CD4-positive, CD25-positive, alpha-beta regulatory T cell (primary cell): ENCODE measurements at regions not wholly inside any gene's neighbourhood (a gene's known extent, or its start where the extent isn't known, plus 50 kb on each side); places are given as distances from the start of the nearest gene placed in this dataset.

Experiments used
- ATAC-seq, 2 donors: fragments of 150-1000 bp; cut with Tn5 transposase; one replicate each; pipeline ENCODE4 v1.10.0; 2021; ENCODE audit warnings: low read depth in 2 of 2, moderate number of reproducible peaks in 2 of 2, moderate library complexity in 1 of 2
- DNase-seq, 3 donors: peaks; one replicate each; pipeline versions ENCODE4 v3.0.0 to v3.0.0-alpha.2; 2012 to 2022; ENCODE audit warnings: mixed read lengths in 1 of 3
- H3K27ac ChIP-seq: one replicate; pipeline ENCODE4 v1.7.0; 2013; ENCODE audit warnings: mild to moderate bottlenecking, low read length; ENCODE audit not compliant: insufficient read depth, poor library complexity, severe bottlenecking
- H3K27me3 ChIP-seq: one replicate; pipeline ENCODE4 v1.7.0; 2013; ENCODE audit warnings: low read length; ENCODE audit not compliant: control insufficient read depth, insufficient read depth
- H3K36me3 ChIP-seq: one replicate; pipeline ENCODE4 v1.7.0; 2013; ENCODE audit warnings: mild to moderate bottlenecking, low read length, moderate library complexity; ENCODE audit not compliant: control insufficient read depth, insufficient read depth
- H3K4me1 ChIP-seq: 2 replicates; pipeline ENCODE4 v1.7.0; 2013; ENCODE audit warnings: mild to moderate bottlenecking, low read length; ENCODE audit not compliant: insufficient read depth, control insufficient read depth, poor library complexity, severe bottlenecking
- H3K4me3 ChIP-seq: one replicate; pipeline ENCODE4 v1.7.0; 2013; ENCODE audit warnings: low read depth, mild to moderate bottlenecking, low read length, moderate library complexity
- H3K9me3 ChIP-seq, 2 experiments: 1 replicate in 1 of 2; 2 replicates in 1 of 2; pipeline ENCODE4 v1.7.0; 2013; ENCODE audit warnings: low read length in 2 of 2, mild to moderate bottlenecking in 1 of 2, moderate library complexity in 1 of 2; ENCODE audit not compliant: control insufficient read depth in 2 of 2
- H3K27ac Mint-ChIP-seq, 3 donors: one replicate each; pipeline ENCODE4 v1.8.0; 2020 to 2022; ENCODE audit warnings: mild to moderate bottlenecking in 3 of 3, mixed read lengths in 3 of 3, moderate library complexity in 2 of 3
- H3K27me3 Mint-ChIP-seq: one replicate; pipeline ENCODE4 v1.8.0; 2022; ENCODE audit warnings: mild to moderate bottlenecking, mixed read lengths
- H3K36me3 Mint-ChIP-seq: one replicate; pipeline ENCODE4 v1.8.0; 2020; ENCODE audit warnings: mixed read lengths
- H3K4me1 Mint-ChIP-seq, 4 donors: one replicate each; pipeline ENCODE4 v1.8.0; 2020 to 2022; ENCODE audit warnings: mixed read lengths in 4 of 4, mild to moderate bottlenecking in 1 of 4
- H3K4me3 Mint-ChIP-seq, 4 donors: one replicate each; pipeline ENCODE4 v1.8.0; 2020 to 2022; ENCODE audit warnings: mild to moderate bottlenecking in 4 of 4, mixed read lengths in 4 of 4, moderate library complexity in 3 of 4
- H3K9me3 Mint-ChIP-seq, 7 donors: one replicate each; pipeline ENCODE4 v1.8.0; 2020 to 2022; ENCODE audit warnings: mixed read lengths in 7 of 7, mild to moderate bottlenecking in 3 of 7, moderate library complexity in 2 of 7

DNA sequence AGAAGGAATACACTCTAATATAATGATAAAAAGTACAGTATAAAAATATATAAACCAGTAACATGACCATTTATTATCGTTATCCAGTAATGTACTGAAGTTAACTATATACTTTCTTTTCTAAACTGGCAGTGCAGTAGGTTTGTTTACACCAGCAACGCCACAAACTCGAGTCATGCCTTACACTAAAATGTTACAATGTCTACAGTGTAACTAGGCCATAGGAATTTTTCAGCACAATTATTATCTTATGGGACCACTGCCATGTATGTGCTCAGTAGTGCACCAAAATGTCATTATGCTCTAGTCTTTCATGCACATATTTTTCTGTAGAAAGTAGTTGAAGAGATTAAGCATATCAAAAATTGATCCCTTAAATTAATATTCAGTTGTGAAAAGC lies 609.8 kb upstream of the BCHE start:
- ATAC-seq (no peak), DNase-seq (no peak)
- no peaks in the 10 kb centered on the region for H3K4me1 ChIP-seq
- H3K9me3 ChIP-seq = peaks cover 0 to 15% of the 10 kb centered on the region in 2 experiments
- Mint-ChIP-seq H3K4me1 (no peaks in the 10 kb centered on the region), H3K4me3 (no peak overlapping the region), H3K27ac (no peak overlapping the region), H3K27me3 (no peaks in the 10 kb centered on the region), H3K36me3 (no peaks in the 10 kb centered on the region), H3K9me3 (peaks cover 2 to 11% (median 6%) of the 10 kb centered on the region in 7 donors)
- H3K4me3 ChIP-seq = no peak overlapping the region
- no peaks in the 10 kb centered on the region for H3K36me3 ChIP-seq
- no peaks in the 10 kb centered on the region for H3K27me3 ChIP-seq
- no peak overlapping the region for H3K27ac ChIP-seq

GRCh38 chr3:166446291-166446690 lies 609.1 kb upstream of the BCHE start:
- H3K9me3 Mint-ChIP-seq = peaks cover 2 to 9% (median 5%) of the 10 kb centered on the region in 7 donors
- no peaks in the 10 kb centered on the region for H3K27me3 Mint-ChIP-seq
- H3K27ac ChIP-seq = no peak overlapping the region
- H3K4me3 ChIP-seq = no peak overlapping the region
- no peak overlapping the region for H3K27ac Mint-ChIP-seq
- DNase-seq = no peak
- peaks cover 0 to 15% of the 10 kb centered on the region in 2 experiments for H3K9me3 ChIP-seq
- no peak overlapping the region for H3K4me3 Mint-ChIP-seq
- no peak for ATAC-seq
- H3K4me1 Mint-ChIP-seq = no peaks in the 10 kb centered on the region
- no peaks in the 10 kb centered on the region for H3K36me3 Mint-ChIP-seq
- no peaks in the 10 kb centered on the region for H3K27me3 ChIP-seq
- no peaks in the 10 kb centered on the region for H3K36me3 ChIP-seq
- no peaks in the 10 kb centered on the region for H3K4me1 ChIP-seq

GRCh38 chr3:166445865-166446264 lies 608.6 kb upstream of the BCHE start:
- no peaks in the 10 kb centered on the region for H3K4me1 ChIP-seq
- ATAC-seq (no peak), DNase-seq (no peak)
- Mint-ChIP-seq H3K36me3 (no peaks in the 10 kb centered on the region), H3K4me3 (no peak overlapping the region), H3K9me3 (peaks cover 2 to 9% (median 6%) of the 10 kb centered on the region in 7 donors), H3K27ac (no peak overlapping the region), H3K27me3 (no peaks in the 10 kb centered on the region), H3K4me1 (no peaks in the 10 kb centered on the region)
- no peak overlapping the region for H3K4me3 ChIP-seq
- peaks cover 0 to 15% of the 10 kb centered on the region in 2 experiments for H3K9me3 ChIP-seq
- no peak overlapping the region for H3K27ac ChIP-seq
- no peaks in the 10 kb centered on the region for H3K36me3 ChIP-seq
- no peaks in the 10 kb centered on the region for H3K27me3 ChIP-seq

DNA sequence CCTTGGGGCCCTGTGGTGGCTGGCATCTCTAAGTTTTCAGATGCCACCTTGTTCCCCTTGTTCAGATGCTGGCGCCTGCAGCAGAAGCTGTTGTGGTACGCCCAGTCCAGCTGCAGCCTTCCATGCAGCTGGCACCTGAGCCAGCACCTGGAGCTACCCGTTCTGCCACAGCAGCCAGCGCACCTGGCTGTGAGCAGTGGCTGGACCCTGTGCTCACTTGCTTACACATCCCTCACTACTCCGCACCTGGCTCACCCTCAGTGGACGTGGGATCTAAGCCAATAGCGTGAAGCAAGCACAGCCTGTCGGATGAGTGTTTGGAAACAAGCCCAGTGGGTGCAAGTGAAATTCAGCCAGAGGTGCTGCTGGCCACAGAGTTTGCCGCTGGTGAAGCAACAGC lies 607.5 kb upstream of the BCHE start:
- no peaks in the 10 kb centered on the region for H3K27me3 Mint-ChIP-seq
- H3K9me3 ChIP-seq = peaks cover 0 to 15% of the 10 kb centered on the region in 2 experiments

DNA sequence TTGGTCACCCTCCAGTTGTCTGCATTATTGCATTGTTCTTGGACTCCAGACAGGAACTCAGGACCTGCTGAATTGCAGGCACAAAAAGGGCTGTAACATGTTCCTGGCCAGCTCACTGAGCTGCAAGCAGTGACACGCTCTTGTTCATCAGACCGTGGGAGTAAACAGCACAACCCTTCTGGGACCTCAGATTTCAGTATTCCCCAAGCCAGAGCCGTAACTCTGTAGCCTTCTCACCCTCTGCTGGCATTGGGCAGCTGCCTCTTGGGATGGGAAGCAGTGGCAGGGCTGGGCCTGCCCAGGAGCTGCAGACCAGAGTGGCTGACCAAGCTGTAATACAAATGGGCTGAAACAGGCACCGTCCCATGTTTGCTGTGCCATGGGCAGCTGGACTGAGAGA lies 607.1 kb upstream of the BCHE start:
- Mint-ChIP-seq H3K4me3 (no peak overlapping the region), H3K9me3 (peaks cover 2 to 10% (median 6%) of the 10 kb centered on the region in 7 donors)
- no peak for ATAC-seq

More for the DNA sequence above, 607.5 kb upstream of the BCHE start:
- Histone ChIP-seq H3K4me1 (no peaks in the 10 kb centered on the region), H3K27me3 (no peaks in the 10 kb centered on the region), H3K36me3 (no peaks in the 10 kb centered on the region), H3K27ac (no peak overlapping the region), H3K4me3 (no peak overlapping the region)
- no peaks in the 10 kb centered on the region for H3K36me3 Mint-ChIP-seq
- ATAC-seq (no peak), DNase-seq (no peak)
- H3K9me3 Mint-ChIP-seq = peaks cover 2 to 9% (median 6%) of the 10 kb centered on the region in 7 donors
- no peak overlapping the region for H3K27ac Mint-ChIP-seq
- no peak overlapping the region for H3K4me3 Mint-ChIP-seq
- no peaks in the 10 kb centered on the region for H3K4me1 Mint-ChIP-seq

DNA sequence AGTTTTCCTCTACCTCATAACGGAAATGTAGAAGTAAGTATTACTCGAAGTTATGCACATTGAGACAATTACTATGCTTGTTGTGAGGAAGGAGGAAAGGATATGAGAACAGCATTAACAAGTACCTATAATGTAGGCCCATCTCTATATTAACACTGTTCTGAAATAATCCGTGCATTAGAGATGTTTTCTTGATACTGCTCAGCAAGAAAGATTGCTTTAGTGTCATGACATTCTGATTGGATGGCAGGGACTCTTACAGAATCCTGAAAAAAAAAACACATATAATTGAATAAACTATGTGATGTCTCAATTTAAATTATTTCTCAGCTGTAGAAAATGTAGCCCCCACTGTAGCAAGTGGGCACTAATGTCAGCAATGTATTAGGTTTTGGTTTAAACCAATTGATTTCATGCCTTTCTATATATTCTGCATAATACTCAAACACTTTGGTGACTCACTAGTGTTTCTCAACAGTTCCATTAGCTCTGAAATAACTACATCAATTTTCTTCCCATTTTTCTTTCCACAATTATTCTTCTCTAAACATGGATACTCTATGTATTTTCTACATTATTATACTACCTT lies 598.3 kb upstream of the BCHE start:
- Histone ChIP-seq H3K4me3 (no peak overlapping the region), H3K36me3 (no peaks in the 10 kb centered on the region), H3K4me1 (no peaks in the 10 kb centered on the region), H3K9me3 (no peaks in the 10 kb centered on the region), H3K27ac (no peak overlapping the region), H3K27me3 (no peaks in the 10 kb centered on the region)
- ATAC-seq = no peak
- Mint-ChIP-seq H3K27ac (no peak overlapping the region), H3K4me1 (no peaks in the 10 kb centered on the region), H3K27me3 (no peaks in the 10 kb centered on the region), H3K4me3 (no peak overlapping the region), H3K9me3 (peaks cover 0 to 6% (median 3%) of the 10 kb centered on the region in 7 donors), H3K36me3 (no peaks in the 10 kb centered on the region)
- DNase-seq = no peak

More for the DNA sequence above, 607.1 kb upstream of the BCHE start:
- no peaks in the 10 kb centered on the region for H3K4me1 ChIP-seq
- no peak for DNase-seq
- Mint-ChIP-seq H3K27ac (no peak overlapping the region), H3K36me3 (no peaks in the 10 kb centered on the region), H3K27me3 (no peaks in the 10 kb centered on the region), H3K4me1 (no peaks in the 10 kb centered on the region)
- no peaks in the 10 kb centered on the region for H3K27me3 ChIP-seq
- H3K36me3 ChIP-seq = no peaks in the 10 kb centered on the region
- H3K27ac ChIP-seq = no peak overlapping the region
- peaks cover 0 to 15% of the 10 kb centered on the region in 2 experiments for H3K9me3 ChIP-seq
- H3K4me3 ChIP-seq = no peak overlapping the region

- no peaks in the 10 kb centered on the region for H3K4me1 Mint-ChIP-seq
- Histone ChIP-seq H3K4me3 (no peak overlapping the region), H3K9me3 (no peaks in the 10 kb centered on the region), H3K36me3 (no peaks in the 10 kb centered on the region), H3K4me1 (no peaks in the 10 kb centered on the region), H3K27me3 (no peaks in the 10 kb centered on the region), H3K27ac (no peak overlapping the region)
- H3K27ac Mint-ChIP-seq = no peak overlapping the region
- no peak for DNase-seq
- no peak for ATAC-seq
- H3K4me3 Mint-ChIP-seq = no peak overlapping the region
- no peaks in the 10 kb centered on the region for H3K36me3 Mint-ChIP-seq
- no peaks in the 10 kb centered on the region for H3K27me3 Mint-ChIP-seq
- H3K9me3 Mint-ChIP-seq = peaks cover 1 to 17% (median 2%) of the 10 kb centered on the region in 7 donors
Measured at GRCh38 chr3:166433060-166433459, 595.8 kb upstream of the BCHE start.

DNA sequence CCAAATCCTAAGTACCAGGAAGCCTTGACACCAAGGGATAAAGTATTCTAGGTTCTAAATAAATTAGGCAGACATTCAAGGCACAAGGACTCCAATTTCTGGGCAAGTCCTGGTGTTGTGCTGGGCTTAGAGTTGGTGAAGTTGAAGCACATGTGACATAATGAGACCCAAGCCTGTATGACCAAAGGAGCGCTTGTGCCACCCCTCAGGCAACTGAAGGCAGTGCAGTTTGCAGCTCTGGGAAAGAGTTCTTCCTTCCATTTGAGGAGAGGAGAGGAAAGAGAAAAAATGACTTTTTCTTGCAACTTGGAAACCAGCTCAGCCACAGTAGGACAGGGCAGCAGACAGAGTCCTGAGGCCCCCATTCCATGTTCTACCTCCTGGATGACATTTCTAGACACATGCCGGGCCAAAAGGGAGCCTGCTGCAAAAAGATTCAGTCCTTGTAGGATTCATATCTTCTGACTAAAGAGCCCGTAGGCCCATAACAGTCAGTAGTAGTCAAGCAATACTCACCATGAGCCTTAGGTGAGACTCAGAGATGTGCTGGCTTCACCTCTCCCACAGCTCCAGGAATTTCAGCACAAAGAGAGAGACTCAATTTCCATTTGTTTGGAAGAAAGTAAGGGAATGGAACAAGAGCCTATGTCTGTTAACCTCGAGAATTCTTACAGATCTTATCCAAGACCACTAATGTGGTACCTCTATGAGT lies 588.8 kb upstream of the BCHE start:
- H3K36me3 Mint-ChIP-seq = no peaks in the 10 kb centered on the region
- DNase-seq (no peak), ATAC-seq (no peak)
- no peak overlapping the region for H3K27ac Mint-ChIP-seq
- no peaks in the 10 kb centered on the region for H3K27me3 Mint-ChIP-seq
- peaks cover under 1 to 35% (median 11%) of the 10 kb centered on the region in 7 donors for H3K9me3 Mint-ChIP-seq
- Histone ChIP-seq H3K36me3 (no peaks in the 10 kb centered on the region), H3K27me3 (no peaks in the 10 kb centered on the region), H3K4me3 (no peak overlapping the region), H3K4me1 (no peaks in the 10 kb centered on the region), H3K27ac (no peak overlapping the region), H3K9me3 (peaks cover 2 to 16% of the 10 kb centered on the region in 2 experiments)
- no peak overlapping the region for H3K4me3 Mint-ChIP-seq
- no peaks in the 10 kb centered on the region for H3K4me1 Mint-ChIP-seq
